NCI-H69 (cell line): ENCODE measurements at regions not wholly inside any gene's neighbourhood (a gene's known extent, or its start where the extent isn't known, plus 50 kb on each side); places are given as distances from the start of the nearest gene placed in this dataset.
"Not testable (repeated sequence)": the region's sequence is repeated elsewhere in the genome, so short reads cannot be mapped to it uniquely, and the experiment has no call there.

ENCODE experiments used
- DNase-seq: peaks from one replicate; lab custom pipeline; 2025; lab: John Stamatoyannopoulos, UW

- no peak for DNase-seq
These were observed 324.8 kb upstream of the GLI3 start for GRCh38 chr7:42561797-42562196.

DNA sequence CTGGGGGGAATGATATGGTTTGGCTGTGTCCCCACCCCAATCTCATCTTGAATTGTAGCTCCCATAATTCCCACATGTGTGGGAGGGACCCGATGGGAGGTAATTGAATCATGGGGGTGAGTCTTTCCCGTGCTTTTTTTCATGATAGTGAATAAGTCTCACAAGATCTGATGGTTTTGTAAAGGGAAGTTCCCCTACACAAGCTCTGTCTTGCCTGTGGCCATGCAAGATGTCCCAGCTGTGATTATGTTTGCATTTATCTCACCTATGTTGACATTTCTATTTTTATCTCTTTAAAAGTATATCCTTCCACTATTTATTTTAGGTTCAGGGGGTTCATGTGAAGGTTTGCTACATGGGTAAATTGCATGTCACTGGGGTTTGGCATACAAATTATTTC is 323.9 kb upstream of the GLI3 start:
- DNase-seq: no peak

- not testable (repeated sequence) for DNase-seq
These were observed 317.9 kb upstream of the GLI3 start for GRCh38 chr7:42554932-42555331.

DNA sequence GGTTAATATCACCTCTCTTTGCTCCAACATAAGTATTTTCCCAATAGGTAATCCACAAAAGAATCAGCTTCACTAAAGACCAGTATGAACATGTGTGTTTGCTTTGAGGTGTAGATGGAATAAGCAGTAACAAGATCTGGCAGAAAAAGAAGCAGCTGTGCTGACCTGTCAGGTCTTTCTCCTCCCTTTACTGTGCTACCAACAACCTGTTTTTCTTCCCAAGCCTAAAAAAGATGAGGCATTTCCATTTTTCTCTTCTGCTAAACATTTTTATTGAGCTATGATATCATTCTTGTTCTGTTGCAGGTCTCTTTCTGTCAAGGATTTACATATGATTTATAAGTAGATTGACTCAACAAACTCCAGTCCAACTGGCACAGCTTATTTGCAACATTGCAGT is 315.2 kb upstream of the GLI3 start:
- no peak for DNase-seq

DNA sequence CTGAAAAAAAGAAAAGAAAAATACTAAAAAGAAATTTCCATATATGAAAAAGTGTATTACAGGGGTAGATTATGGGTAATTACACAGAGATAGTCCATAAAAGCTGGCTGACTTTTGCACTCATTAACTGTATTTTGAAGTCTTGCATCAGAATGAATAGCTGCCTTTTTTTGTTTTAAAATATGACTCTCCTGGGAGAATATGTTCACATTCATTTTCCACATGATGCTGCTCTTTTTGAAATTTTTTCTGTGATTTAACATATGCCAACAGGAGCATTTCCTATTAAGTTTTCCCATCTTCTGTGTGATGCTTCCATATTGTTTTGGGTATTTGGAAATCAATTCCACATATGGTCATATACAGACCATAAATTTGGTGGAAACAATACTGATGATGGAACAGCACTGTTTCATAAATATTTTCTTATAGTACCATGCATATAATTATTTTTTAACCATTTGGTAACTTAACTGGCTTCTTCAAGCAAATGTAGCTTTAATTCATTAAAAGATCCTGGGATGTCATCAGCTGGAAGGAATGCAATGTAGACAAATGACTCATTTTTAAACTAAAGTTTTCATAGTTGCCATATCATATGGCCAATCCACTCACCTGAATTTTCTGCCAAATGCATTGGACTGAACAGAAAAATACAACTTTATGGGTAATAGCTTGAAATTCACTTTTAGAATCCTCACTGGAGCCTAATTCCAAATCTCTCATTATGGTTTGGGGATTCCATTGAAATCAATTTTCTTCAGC is 313.9 kb upstream of the GLI3 start:
- no peak for DNase-seq

GRCh38 chr7:42549866-42550485 is 313.0 kb upstream of the GLI3 start:
- DNase-seq: no peak

- no peak for DNase-seq
These were observed 312.0 kb upstream of the GLI3 start for GRCh38 chr7:42548816-42549611.

- DNase-seq: no peak
These were observed 308.2 kb upstream of the GLI3 start for GRCh38 chr7:42545049-42545724.

- no peak for DNase-seq
These were observed 306.9 kb upstream of the GLI3 start for GRCh38 chr7:42543953-42544352.

GRCh38 chr7:42542446-42542845 is 305.4 kb upstream of the GLI3 start:
- DNase-seq: not testable (repeated sequence)

GRCh38 chr7:42534441-42534840 is 297.4 kb upstream of the GLI3 start:
- DNase-seq: no peak

DNA sequence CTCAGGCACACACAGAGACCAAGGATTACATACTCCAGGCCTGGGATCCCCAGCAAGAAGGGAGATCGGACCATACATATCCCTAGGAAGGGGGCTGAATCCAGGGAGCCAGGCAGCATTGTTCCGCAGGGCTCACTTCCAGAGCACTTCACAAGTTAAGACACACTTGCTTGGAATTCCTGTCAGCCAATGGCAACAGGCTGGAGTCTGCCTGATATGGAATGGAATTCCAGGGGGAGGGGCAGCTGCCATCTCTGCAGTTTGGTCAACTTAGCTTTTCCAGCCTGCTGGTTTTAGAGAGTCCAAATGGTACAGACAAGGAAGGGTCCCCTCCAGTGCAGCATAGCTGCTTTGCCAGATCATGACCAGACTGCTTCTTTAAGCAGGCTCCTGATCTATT is 290.0 kb upstream of the GLI3 start:
- no peak for DNase-seq

DNA sequence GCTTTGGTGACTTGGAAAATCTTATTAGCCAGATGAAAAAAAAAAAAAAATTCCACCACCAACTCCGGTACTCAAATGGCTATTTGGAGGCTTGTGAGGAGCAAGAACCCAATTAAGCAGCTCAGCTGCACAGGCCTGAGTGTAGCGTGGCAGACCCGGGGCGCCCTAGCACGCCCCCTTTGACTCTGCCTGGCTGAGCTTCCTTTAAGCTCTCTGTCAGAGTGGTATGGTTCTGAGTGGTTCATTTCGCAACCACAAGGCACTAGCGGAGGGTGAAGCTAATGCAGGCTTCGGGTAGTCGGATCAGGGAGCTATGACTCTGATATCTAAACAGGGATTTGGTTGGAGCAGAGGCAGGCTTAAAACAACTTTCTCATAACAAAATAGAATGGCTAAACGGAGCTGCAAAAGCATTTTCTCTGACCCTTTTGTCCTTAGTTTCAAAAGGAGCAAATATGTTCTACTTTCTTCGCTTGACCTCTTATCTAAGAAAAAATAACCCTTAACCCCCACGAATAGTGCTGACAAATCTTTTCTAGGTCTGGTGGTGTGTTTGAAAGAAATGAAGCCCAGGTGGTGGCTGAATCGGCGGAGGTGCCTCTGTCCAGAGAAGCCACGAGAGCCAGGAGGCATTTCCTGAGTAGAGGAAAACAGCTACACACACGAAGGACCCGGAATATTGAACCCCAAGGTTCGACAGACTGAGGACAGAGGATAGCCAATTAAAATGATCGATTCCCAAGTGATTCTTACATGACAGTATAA is 285.4 kb upstream of the GLI3 start:
- no peak for DNase-seq

DNA sequence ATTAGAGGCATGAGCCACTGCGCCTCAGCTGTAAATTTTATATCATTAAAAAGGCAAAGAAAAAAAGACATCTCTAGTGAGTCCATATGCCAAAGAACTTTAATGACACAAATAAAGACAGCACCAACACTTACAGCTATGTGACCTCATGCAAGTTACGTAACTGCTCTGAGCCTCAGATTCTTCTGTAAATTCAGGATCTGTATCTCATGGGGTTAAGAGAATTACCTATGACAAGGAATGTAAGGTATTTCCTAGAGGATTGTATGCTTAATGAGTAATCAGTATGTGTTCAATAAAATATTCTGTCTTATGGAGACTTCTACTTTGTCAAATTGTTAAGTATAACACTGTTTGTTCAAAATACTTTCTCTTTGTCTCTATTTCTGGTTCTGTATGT is 274.0 kb upstream of the GLI3 start:
- DNase-seq: no peak

DNA sequence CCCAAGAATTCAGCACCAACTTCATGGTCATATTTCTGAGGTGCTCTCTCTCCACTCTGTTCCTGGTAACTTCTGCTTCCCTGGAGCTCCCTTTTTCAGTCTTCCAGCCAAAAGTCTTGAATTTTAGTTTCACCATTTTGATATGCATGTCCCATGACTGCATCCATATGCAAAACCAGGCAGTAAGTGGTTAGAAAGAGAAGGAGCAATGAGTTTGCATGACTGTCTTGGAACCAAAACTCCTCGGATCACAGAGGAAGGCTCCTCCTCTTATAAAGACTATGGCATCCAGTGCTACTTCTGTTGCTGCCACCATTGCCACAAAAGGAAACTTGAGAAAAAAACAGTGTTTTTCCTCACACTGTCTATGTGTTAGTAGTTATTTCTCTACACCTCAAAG is 269.1 kb upstream of the GLI3 start:
- DNase-seq: no peak

GRCh38 chr7:42502022-42502421 is 265.0 kb upstream of the GLI3 start:
- no peak for DNase-seq

DNA sequence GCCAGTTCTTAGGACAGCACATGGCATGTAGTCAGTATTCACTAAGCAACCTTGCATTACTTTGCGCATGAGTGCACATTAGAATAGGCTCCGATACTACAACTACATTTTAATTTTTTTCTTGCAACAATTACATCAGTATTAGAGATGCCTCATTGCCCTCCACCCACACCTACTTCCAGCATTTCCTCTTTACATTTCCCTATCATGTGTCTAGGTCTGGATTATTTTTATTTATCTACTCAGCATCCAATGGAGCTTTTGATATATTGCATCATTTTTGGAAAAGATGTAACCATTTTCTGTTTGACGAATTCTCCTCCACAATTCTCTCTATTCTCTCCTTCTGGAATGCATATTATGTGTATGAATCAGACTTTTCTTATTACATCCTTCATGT is 258.2 kb upstream of the GLI3 start:
- no peak for DNase-seq

DNA sequence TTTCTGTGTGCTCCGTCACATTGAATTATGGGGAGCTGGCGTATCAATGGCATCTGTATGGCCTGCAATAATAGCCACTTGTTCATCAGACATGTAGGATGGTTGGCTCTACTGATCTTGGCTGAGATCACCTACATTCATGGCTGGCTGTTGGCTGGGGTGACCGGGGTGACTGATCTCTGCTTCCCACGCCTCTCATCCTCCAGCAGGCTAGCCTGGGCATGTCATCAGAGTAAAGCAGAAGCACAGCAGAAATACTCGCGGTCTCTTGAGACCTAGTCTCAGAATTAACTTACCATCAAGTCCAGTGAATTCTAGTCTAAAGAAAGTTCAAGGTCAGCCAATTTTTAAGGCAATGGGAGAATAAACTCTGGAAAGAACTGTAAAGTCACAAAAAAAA is 257.7 kb upstream of the GLI3 start:
- DNase-seq: no peak

GRCh38 chr7:42494199-42494710 is 257.2 kb upstream of the GLI3 start:
- no peak for DNase-seq

GRCh38 chr7:42493436-42494198 is 256.6 kb upstream of the GLI3 start:
- DNase-seq: no peak

DNA sequence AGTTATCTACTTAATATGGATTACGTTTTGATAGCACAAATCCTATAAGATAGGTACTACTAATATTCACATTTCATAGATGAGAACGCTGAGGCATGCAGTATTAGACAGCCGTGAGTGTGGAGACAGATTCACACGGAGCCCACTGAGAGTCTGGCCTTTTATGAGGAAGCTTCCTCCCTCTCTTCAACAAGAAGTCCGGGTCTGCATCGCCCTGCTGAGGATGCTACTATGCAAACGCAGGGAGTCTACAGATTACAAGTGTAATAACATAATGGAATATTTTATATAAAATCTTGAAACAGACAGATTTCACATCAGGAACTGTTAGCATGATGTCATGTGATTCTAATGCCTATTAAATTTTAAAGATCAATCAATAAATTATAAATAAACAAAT is 255.9 kb upstream of the GLI3 start:
- DNase-seq: no peak
